Small intestine (tissue), 7 donors: ENCODE measurements at regions not wholly inside any gene's neighbourhood (a gene's known extent, or its start where the extent isn't known, plus 50 kb on each side); places are given as distances from the start of the nearest gene placed in this dataset.

Experiments used
- DNase-seq, 2 donors: peaks; one replicate each; pipeline versions ENCODE4 v3.0.0 to v3.0.0-alpha.2; 2013
- FAIRE-seq: peaks from 2 replicates; lab custom pipeline; 2012; peaks lifted over from hg19 to GRCh38; lab: Jason Lieb, UNC
- H3K27ac ChIP-seq, 3 donors: one replicate each; pipeline ENCODE4 v1.5.1; 2013; ENCODE audit warnings: low read length in 2 of 3, mild to moderate bottlenecking in 2 of 3, control low read depth in 1 of 3, inconsistent platforms in 1 of 3, low read depth in 1 of 3, moderate library complexity in 1 of 3
- H3K27me3 ChIP-seq, 3 donors: one replicate each; pipeline ENCODE4 v1.6.1; 2013; ENCODE audit warnings: low read length in 3 of 3, inconsistent platforms in 1 of 3; ENCODE audit not compliant: control insufficient read depth in 3 of 3, insufficient read depth in 3 of 3
- H3K36me3 ChIP-seq, 3 donors: one replicate each; pipeline ENCODE4 v1.6.1; 2013; ENCODE audit warnings: low read length in 3 of 3, inconsistent platforms in 1 of 3, low read depth in 1 of 3, mild to moderate bottlenecking in 1 of 3, moderate library complexity in 1 of 3; ENCODE audit not compliant: control insufficient read depth in 3 of 3, insufficient read depth in 2 of 3
- H3K4me1 ChIP-seq, 3 donors: one replicate each; pipeline ENCODE4 v1.6.1; 2013; ENCODE audit warnings: low read length in 2 of 3, inconsistent platforms in 1 of 3, low read depth in 1 of 3, mild to moderate bottlenecking in 1 of 3, moderate library complexity in 1 of 3; ENCODE audit not compliant: control insufficient read depth in 3 of 3, insufficient read depth in 2 of 3
- H3K4me3 ChIP-seq, 3 donors: one replicate each; pipeline ENCODE4 v1.5.1; 2013; ENCODE audit warnings: low read length in 3 of 3, control low read depth in 1 of 3, inconsistent platforms in 1 of 3, low read depth in 1 of 3, mild to moderate bottlenecking in 1 of 3, moderate library complexity in 1 of 3
- H3K9me3 ChIP-seq, 2 donors: one replicate each; pipeline ENCODE4 v1.6.1; 2013; ENCODE audit warnings: low read depth in 1 of 2, low read length in 1 of 2; ENCODE audit not compliant: control insufficient read depth in 2 of 2, insufficient read depth in 1 of 2
- WGBS, 3 donors: extraction: QIAGEN DNeasy Blood & Tissue Kit; methylation state at CpG; one replicate each; pipeline ENCODE4 v1.1.7; 2013; 5-methylcytosine and 5-hydroxymethylcytosine counted together
- donor health status: healthy with polysubstance abuse.
- donor health status: control.
- donor health status: control.
- donor health status: Bipolar disorder and iron deficiency.
- donor health status: healthy.

GRCh38 chr17:79165756-79166473, 91.3 kb downstream of the ENGASE start:
- FAIRE-seq (no peak), DNase-seq (no peak)
- H3K27ac ChIP-seq = no peak overlapping the region
- H3K36me3 ChIP-seq = no peaks in the 10 kb centered on the region
- 39 to 65% (median 46%) methylated on average over 23 to 24 of the region's 24 CpGs for WGBS, 3 donors
- H3K27me3 ChIP-seq = peaks cover 0 to 2% (median 0%) of the 10 kb centered on the region in 3 donors
- no peaks in the 10 kb centered on the region for H3K9me3 ChIP-seq
- no peak overlapping the region for H3K4me3 ChIP-seq
- H3K4me1 ChIP-seq = no peaks in the 10 kb centered on the region

GRCh38 chr17:79164913-79165695, 90.5 kb downstream of the ENGASE start:
- Histone ChIP-seq H3K27me3 (peaks cover 0 to 2% (median 0%) of the 10 kb centered on the region in 3 donors), H3K36me3 (no peaks in the 10 kb centered on the region), H3K9me3 (no peaks in the 10 kb centered on the region), H3K4me3 (no peak overlapping the region), H3K27ac (no peak overlapping the region), H3K4me1 (no peaks in the 10 kb centered on the region)
- DNase-seq (no peak), FAIRE-seq (no peak)
- 48 to 56% (median 51%) methylated on average over 21 of the region's 21 CpGs for whole genome bisulfite sequencing, 3 donors

- FAIRE-seq = no peak
- H3K4me3 ChIP-seq = no peak overlapping the region
- 73 to 85% (median 78%) methylated on average over 16 of the region's 16 CpGs for WGBS, 3 donors
- DNase-seq = no peak
- no peak overlapping the region for H3K27ac ChIP-seq
- no peaks in the 10 kb centered on the region for H3K9me3 ChIP-seq
- H3K36me3 ChIP-seq = no peaks in the 10 kb centered on the region
- H3K27me3 ChIP-seq = peaks cover 0 to 2% (median 0%) of the 10 kb centered on the region in 3 donors
- H3K4me1 ChIP-seq = no peaks in the 10 kb centered on the region
Observed at GRCh38 chr17:79164408-79164807, 89.8 kb downstream of the ENGASE start.

GRCh38 chr17:79163071-79163470, 88.4 kb downstream of the ENGASE start:
- Histone ChIP-seq H3K27me3 (peaks cover 0 to 2% (median 0%) of the 10 kb centered on the region in 3 donors), H3K27ac (no peak overlapping the region), H3K4me1 (no peaks in the 10 kb centered on the region), H3K4me3 (no peak overlapping the region), H3K9me3 (no peaks in the 10 kb centered on the region), H3K36me3 (no peaks in the 10 kb centered on the region)
- FAIRE-seq (no peak), DNase-seq (no peak)
- 75 to 80% (median 79%) methylated on average over 12 of the region's 12 CpGs for WGBS, 3 donors

GRCh38 chr17:79162012-79162963, 87.7 kb downstream of the ENGASE start:
- Histone ChIP-seq H3K4me1 (no peaks in the 10 kb centered on the region), H3K27me3 (peaks cover 0 to 2% (median 0%) of the 10 kb centered on the region in 3 donors), H3K36me3 (no peaks in the 10 kb centered on the region), H3K27ac (no peak overlapping the region), H3K9me3 (no peaks in the 10 kb centered on the region), H3K4me3 (no peak overlapping the region)
- DNase-seq = no peak
- WGBS, 3 donors = 43 to 64% (median 56%) methylated on average over 26 of the region's 26 CpGs
- no peak for FAIRE-seq

GRCh38 chr17:79160980-79161636, 86.5 kb downstream of the ENGASE start:
- no peak for FAIRE-seq
- peaks cover 0 to 2% (median 0%) of the 10 kb centered on the region in 3 donors for H3K27me3 ChIP-seq
- H3K4me3 ChIP-seq = no peak overlapping the region
- DNase-seq = no peak
- H3K9me3 ChIP-seq = no peaks in the 10 kb centered on the region
- H3K4me1 ChIP-seq = no peaks in the 10 kb centered on the region
- no peaks in the 10 kb centered on the region for H3K36me3 ChIP-seq
- no peak overlapping the region for H3K27ac ChIP-seq
- WGBS, 3 donors = 47 to 49% (median 48%) methylated on average over 14 of the region's 14 CpGs

GRCh38 chr17:79159926-79160325, 85.3 kb downstream of the ENGASE start:
- DNase-seq = no peak
- no peak overlapping the region for H3K4me3 ChIP-seq
- WGBS, 3 donors = 62 to 65% (median 63%) methylated on average over 13 of the region's 13 CpGs

More at GRCh38 chr17:79159926-79160325, 85.3 kb downstream of the ENGASE start:
- no peaks in the 10 kb centered on the region for H3K9me3 ChIP-seq
- H3K36me3 ChIP-seq = no peaks in the 10 kb centered on the region
- no peaks in the 10 kb centered on the region for H3K4me1 ChIP-seq
- FAIRE-seq = no peak
- H3K27ac ChIP-seq = no peak overlapping the region
- peaks cover 0 to 2% (median 0%) of the 10 kb centered on the region in 3 donors for H3K27me3 ChIP-seq
